ENCODE measurements at regions not wholly inside any gene's neighbourhood (a gene's known extent, or its start where the extent isn't known, plus 50 kb on each side); places are given as distances from the start of the nearest gene placed in this dataset.
"Not testable (repeated sequence)": the region's sequence is repeated elsewhere in the genome, so short reads cannot be mapped to it uniquely, and the experiment has no call there.

DNA sequence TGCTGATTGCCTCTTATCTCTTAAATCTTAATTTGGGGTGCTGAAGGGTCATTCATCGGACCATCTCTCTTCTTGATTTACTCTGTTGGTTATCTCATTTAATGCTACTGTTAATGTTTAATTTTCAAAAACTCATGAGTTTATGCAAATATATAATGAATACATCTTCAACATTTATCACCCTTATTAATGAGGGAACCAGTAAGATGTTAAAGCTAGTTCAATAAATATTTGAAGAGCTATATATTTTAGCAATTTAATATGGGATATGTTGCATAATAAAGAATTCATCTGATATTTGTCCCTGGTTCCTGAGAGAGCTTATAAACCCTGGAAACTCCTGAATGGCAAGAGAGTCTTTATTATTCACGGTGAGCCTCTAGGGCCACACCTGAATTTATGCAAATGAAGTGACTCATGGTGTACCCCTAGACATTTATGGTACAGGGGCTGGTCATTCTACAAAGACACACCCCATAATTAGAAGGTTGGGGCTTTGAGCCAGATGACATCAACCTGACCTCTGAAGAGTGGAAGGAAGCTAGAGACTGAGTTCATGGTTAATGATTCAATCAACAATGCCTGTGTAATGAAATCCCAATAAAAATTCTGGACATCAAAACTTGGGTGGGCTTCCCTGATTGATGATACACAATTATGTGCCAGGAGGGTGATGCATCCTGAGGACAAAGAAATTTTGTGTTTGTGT lies 339.5 kb upstream of the ZNF608 start:
- no peak for DNase-seq (ENCODE audit: low spot score)

GRCh38 chr5:125088522-125089105 lies 342.2 kb upstream of the ZNF608 start:
- DNase-seq (ENCODE audit: low spot score) = no peak

- not testable (repeated sequence) for DNase-seq (ENCODE audit: low spot score)
Observed at GRCh38 chr5:125092138-125092537, 345.7 kb upstream of the ZNF608 start.

DNA sequence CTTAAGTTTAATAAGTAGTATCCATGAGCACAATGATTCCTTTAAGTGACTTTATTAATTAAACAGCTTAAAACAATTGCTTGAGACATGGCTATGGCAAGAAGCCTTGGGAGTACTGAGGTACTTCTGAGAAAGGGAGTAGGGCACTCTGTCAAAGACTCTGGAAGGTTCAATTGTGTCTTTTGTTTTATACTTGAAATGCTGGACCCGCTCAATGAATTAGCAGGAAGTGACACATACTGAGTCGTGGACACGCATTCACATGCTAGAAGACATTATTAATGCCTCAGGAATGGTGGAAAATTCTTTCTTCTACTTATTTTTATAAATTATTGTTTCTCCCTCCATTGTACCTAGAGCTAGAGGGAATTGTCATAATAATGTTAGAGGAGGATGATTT lies 347.3 kb upstream of the ZNF608 start:
- no peak for DNase-seq (ENCODE audit: low spot score)

DNA sequence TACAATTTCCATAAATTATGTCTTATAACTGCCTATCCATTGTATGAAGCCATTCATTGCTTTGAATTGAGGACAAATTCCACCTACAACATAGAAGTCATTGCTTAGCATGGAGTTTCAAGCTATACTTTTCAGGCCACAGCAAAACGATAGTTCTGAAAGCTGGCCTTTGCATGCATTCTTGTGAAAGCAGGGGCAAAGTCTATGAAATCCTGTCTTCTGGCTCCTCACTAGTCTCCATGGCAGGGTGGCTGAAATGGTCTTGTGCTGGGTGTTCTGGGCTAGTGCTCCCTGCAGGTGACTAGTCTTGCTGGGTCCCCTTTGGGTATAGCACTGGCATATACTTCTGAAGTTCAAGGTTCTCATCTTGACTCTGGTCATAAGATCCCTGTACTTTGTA lies 353.9 kb upstream of the ZNF608 start:
- no peak for DNase-seq (ENCODE audit: low spot score)

DNA sequence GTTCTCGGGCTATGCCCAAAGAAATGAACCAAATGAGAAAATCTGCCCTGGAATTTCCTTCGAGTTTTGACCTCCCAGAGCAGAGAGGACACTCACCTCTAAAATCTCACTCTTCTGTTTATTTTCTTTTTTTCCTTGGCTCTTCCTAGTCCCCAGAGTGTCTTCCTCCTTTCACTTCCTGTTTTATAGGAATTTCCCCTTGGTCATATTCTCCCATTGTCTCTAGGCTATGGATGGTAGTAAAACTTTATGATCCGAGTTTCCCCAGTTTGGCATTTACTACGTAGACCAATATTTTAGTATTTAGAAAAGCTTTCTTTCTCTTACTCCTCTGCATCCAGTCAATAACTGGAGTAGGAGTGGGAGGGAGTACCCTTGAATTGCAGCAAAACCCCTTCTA lies 354.5 kb upstream of the ZNF608 start:
- DNase-seq (ENCODE audit: low spot score) = no peak

DNA sequence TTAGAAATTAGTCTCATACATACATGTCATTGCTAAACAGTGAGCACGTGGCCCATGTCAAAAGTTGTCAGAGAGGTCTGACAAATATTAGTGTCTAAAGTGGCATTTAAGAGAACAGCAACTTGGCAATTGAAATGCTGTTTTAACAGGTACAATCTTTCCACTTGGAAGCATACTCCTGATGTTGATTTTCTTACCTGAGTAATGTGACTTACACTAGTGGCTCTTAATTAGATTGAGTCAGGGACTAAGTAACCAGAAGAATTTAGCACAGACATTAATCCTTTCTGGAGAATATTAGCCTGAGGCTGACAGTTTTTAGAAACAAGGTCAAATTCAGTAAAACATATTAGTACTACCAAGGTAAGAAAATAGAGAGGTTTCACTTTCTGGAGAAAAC lies 357.0 kb upstream of the ZNF608 start:
- no peak for DNase-seq (ENCODE audit: low spot score)

DNA sequence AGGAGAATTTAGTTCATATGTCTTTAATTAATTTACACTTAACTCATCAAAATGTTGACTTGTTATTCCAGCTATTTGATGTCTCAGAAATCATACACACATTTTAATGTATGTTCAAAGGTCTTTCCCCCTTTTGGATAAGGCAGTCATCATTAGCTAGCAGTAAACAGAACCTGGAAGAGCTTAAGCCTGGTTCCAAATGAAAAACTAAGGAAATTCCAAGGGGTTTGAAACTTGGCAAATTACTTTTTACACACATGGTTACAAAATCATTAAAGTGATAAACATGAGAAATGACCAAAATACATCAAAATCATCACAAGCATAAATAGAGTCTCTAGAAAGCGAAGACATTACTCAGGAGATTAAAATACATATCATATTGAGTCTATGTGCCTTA lies 359.8 kb upstream of the ZNF608 start:
- DNase-seq (ENCODE audit: low spot score) = no peak

- DNase-seq (ENCODE audit: low spot score) = no peak
Observed at GRCh38 chr5:125106881-125107280, 360.4 kb upstream of the ZNF608 start.

GRCh38 chr5:125109293-125109692 lies 362.9 kb upstream of the ZNF608 start:
- no peak for DNase-seq (ENCODE audit: low spot score)

- no peak for DNase-seq (ENCODE audit: low spot score)
Observed at GRCh38 chr5:125109816-125110215, 363.4 kb upstream of the ZNF608 start.

DNA sequence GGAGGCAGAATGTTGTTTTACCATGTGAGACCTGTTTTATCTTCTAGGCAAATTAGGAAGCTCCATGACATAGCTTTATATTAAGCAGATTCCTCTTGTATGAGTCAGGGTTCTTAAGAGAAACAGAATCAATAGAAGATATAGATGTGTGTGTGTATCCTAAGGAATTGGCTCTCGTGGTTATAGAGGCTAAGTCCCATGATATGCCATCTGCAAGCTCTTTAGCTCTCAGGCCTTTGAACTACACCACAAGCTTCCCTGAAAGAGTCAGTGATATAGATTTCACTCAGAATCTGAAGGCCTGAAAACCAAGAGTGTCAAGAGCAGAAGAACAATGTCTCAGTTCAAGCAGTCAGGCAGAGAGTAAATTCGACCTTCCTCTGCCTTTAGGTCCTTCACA lies 365.8 kb upstream of the ZNF608 start:
- no peak for DNase-seq (ENCODE audit: low spot score)

DNA sequence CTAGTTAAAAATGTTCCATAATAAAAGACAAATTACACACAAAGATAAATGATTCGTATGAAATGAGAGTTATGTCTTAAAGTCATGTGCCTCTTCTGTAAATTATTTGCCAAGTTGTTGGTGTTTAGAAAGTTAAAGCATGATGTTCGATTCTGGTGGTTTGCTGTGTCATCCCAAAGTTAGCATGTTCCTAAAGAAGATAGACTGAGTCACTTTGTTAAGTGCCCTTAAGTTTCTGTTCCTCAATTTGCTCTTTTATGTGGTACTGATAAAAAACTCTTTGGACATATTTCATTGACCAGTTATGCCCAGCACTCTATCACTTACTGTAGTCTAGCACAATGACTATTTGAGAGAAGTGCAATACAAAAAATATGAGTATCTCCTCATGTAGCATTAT lies 366.9 kb upstream of the ZNF608 start:
- no peak for DNase-seq (ENCODE audit: low spot score)

DNA sequence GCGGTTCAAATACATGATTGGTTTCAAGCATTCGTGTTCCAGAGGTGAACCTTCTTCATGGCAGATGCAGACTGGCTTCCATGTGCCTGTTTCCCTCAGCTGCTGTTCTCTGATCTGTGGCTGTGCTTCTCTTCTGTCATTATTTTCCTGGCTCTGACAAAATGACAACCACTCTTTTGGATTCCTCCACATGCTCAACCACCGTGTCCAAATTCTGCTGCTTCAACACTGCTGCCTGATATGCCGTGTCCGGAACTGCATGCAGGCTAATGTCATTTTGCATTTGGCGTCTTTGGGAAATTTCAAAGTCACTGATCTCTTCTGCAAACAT lies 368.7 kb upstream of the ZNF608 start:
- DNase-seq (ENCODE audit: low spot score) = no peak

DNA sequence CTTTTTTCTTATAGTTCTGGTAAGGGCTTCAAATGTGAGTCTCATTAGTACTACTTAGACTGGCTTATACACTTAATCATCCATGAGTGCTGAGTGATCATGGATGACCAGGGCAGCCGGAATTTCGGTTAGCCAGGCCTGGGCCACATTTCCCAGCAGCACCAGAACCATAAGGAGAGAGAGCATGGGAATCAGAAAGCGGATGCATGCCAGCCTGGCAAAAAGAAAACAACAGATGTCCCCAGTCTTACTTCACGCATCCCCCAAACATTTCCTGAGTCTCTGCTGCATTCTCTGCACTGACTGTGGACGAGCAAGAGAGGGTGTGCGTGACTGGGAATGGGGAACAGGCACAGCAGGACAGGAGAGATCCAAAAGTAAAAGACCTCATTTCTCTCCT lies 371.1 kb upstream of the ZNF608 start:
- no peak for DNase-seq (ENCODE audit: low spot score)

DNA sequence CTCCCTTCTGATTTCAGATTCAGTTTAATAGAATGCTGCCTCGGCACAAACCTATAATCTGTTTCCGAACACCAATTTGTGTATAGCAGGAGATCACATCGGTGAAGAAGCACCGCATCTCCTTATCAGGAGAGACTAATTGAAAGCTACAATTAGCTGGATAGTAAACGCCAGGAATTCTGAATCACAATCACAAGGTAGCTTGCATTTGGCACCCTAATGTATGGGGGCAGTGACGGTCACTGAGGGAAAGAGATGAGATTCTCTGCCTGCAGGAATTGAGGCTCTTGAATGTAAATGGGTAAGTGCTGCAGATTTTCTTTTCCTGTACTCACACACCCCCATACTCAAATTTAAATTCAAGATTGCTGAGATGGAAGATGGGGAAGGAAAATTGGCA lies 373.6 kb upstream of the ZNF608 start:
- no peak for DNase-seq (ENCODE audit: low spot score)

DNA sequence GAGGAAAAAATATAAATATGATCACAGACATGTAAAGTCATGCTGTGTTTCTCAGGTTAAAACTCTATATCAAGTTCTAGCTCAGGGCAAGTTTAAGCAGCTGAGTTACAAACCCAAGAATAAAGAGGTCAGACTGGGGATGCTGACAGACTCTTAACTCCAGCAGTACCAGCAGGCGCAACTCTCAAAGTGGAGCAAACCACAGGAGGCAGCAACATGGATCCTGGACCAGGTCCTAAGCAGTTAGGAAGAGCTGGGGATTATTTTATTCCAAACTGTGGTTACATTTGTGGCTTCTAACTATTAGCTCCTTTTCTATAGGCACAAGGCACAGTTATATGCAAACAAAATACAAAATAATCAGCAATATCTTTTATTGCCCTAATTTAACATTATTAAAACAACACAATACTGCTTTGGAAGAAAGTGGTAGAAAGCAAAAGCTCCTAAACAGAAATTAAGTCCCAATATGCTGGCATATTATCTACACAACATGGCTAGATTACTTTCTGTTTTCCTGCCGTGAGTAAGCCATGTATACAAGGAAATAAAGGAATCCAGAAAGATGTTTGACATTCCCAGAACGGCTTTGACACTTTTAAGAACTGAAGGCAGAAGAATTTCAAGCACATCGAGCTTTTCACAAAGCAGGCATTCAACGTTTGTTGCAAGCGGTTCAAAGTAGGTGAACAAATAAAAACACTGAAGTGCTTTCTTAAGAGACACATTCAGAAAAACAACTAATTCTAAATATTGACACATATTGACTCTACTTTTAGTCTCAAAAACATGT lies 378.8 kb upstream of the ZNF608 start:
- DNase-seq (ENCODE audit: low spot score) = no peak

GRCh38 chr5:125126050-125126449 lies 379.6 kb upstream of the ZNF608 start:
- no peak for DNase-seq (ENCODE audit: low spot score)

DNA sequence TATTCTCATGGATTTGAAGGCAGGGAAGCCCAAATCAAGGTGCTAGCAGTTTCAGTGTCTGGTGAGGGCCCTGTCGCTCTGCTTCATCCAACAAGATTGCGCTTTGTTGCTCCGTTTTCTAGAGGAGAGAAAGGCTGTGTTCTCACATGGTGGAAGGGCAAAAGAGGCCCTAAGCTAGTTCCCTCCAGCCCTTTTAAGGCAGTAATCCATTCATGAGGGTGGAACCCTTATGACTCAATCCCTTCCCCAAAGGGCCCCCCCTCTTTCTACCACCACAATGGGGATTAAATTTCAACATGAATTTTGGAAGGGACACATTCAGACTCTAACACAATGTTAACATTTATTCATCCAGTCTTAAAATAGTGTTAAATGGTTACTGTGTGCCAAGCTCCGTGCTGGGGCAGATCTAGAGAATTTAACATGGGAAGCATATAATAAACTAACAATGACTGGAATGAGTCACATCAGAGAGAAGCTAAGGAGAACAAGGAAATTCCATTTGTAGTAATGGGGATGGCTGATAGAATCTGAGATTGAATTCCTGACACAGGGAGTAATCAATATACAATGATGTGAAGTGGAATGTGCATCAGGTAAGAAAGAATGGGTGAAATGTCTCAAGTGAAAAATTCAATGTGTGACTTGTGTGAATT lies 382.8 kb upstream of the ZNF608 start:
- no peak for DNase-seq (ENCODE audit: low spot score)

DNA sequence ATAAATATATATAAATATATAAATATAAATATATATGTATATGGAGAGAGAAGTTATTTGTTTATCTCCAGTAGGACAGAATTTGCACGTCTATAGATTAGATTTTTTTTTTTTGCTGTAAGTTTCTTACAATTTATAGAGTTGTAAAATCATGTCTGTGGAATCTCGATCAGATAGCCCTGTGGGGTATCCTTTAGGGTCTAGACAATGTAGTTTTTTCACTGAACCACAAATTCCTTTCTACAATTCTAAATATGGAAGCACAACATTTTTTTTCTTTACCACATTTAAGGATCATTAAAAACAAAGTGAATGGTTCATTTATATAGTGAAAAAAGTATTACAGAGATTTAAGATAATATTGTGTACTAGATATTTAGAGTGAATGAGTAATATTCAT lies 384.2 kb upstream of the ZNF608 start:
- DNase-seq (ENCODE audit: low spot score) = no peak

- DNase-seq (ENCODE audit: low spot score) = no peak
Observed at GRCh38 chr5:125134216-125135081, 388.0 kb upstream of the ZNF608 start.

- no peak for DNase-seq (ENCODE audit: low spot score)
Observed at GRCh38 chr5:125137535-125137934, 391.1 kb upstream of the ZNF608 start.
